Posterior vena cava (tissue), 2 donors: ENCODE measurements at regions not wholly inside any gene's neighbourhood (a gene's known extent, or its start where the extent isn't known, plus 50 kb on each side); places are given as distances from the start of the nearest gene placed in this dataset.

Source experiments
- DNase-seq: peaks from one replicate; pipeline ENCODE4 v3.0.0-alpha.2; 2020; ENCODE audit warnings: low spot score
- intact Hi-C, 2 donors: fragments of 100-400 bp; cut with DNase I; formaldehyde crosslinking; loops; one replicate each; pipeline versions ENCODE4 v1.14.1 to v1.14.2; 2022 to 2023
- donor health status: DM: yes; HTN: yes; CAD: no.
- donor health status: DM: yes; HTN: yes; CAD: no.

GRCh38 chr4:63693321-63693720, 715.9 kb downstream of the TECRL start:
- intact Hi-C loops: no loop called here
- DNase-seq: no peak

- intact Hi-C loops: no loop called here
These were observed 730.8 kb downstream of the TECRL start for GRCh38 chr4:63678358-63678931.

GRCh38 chr4:63670735-63671134, 738.5 kb downstream of the TECRL start:
- intact Hi-C loops: no loop called here
- DNase-seq: no peak

More at GRCh38 chr4:63678358-63678931, 730.8 kb downstream of the TECRL start:
- no peak for DNase-seq

- intact Hi-C loops: no loop called here
- no peak for DNase-seq
These were observed 745.4 kb downstream of the TECRL start for GRCh38 chr4:63663870-63664269.

GRCh38 chr4:63644396-63644795, 764.9 kb downstream of the TECRL start:
- intact Hi-C loops: no loop called here
- no peak for DNase-seq

GRCh38 chr4:63637270-63637669, 772.0 kb downstream of the TECRL start:
- intact Hi-C loops: no loop called here
- DNase-seq: no peak

- DNase-seq: no peak
- intact Hi-C loops: no loop called here
These were observed 776.4 kb downstream of the TECRL start for GRCh38 chr4:63632858-63633257.

GRCh38 chr4:63620271-63620670, 789.0 kb downstream of the TECRL start:
- intact Hi-C loops: no loop called here
- no peak for DNase-seq

GRCh38 chr4:63619771-63620170, 789.5 kb downstream of the TECRL start:
- DNase-seq: no peak
- intact Hi-C loops: loop anchor here in 1 of 2 donors (2.0 kb wide), 1 partner anchor 17 kb away; no protein-coding TSS in a partner anchor

GRCh38 chr4:63618883-63619718, 790.1 kb downstream of the TECRL start:
- intact Hi-C loops: loop anchor here in 1 of 2 donors (2.0 kb wide), 1 partner anchor 16 kb away; no protein-coding TSS in a partner anchor
- no peak for DNase-seq

- DNase-seq: no peak
- intact Hi-C loops: no loop called here
These were observed 801.9 kb downstream of the TECRL start for GRCh38 chr4:63607169-63607872.

- DNase-seq: no peak
- intact Hi-C loops: no loop called here
These were observed 819.5 kb downstream of the TECRL start for GRCh38 chr4:63589796-63590195.

GRCh38 chr4:63583561-63583960, 825.7 kb downstream of the TECRL start:
- intact Hi-C loops: no loop called here
- DNase-seq: no peak

- DNase-seq: no peak
- intact Hi-C loops: no loop called here
These were observed 826.2 kb downstream of the TECRL start for GRCh38 chr4:63583007-63583406.

- intact Hi-C loops: no loop called here
- no peak for DNase-seq
These were observed 828.3 kb downstream of the TECRL start for GRCh38 chr4:63580796-63581475.

- DNase-seq: no peak
- intact Hi-C loops: no loop called here
These were observed 830.9 kb downstream of the TECRL start for GRCh38 chr4:63578383-63578782.

GRCh38 chr4:63566658-63567057, 842.6 kb downstream of the TECRL start:
- DNase-seq: no peak
- intact Hi-C loops: no loop called here

GRCh38 chr4:63563288-63564014, 845.8 kb downstream of the TECRL start:
- no peak for DNase-seq
- intact Hi-C loops: no loop called here

- no peak for DNase-seq
- intact Hi-C loops: no loop called here
These were observed 850.5 kb downstream of the TECRL start for GRCh38 chr4:63558709-63559108.
